ENCODE measurements at regions not wholly inside any gene's neighbourhood (a gene's known extent, or its start where the extent isn't known, plus 50 kb on each side); places are given as distances from the start of the nearest gene placed in this dataset.

- no peak for TF ChIP-seq ZBTB4 (CRISPR knock-in tag; IDR thresholded peaks at IDR 0.05)
- no peak for TF ChIP-seq EP300 (IDR thresholded peaks at IDR 0.05; ENCODE audit: borderline replicate concordance in 1 of 2, control insufficient read depth in 1 of 2, low read depth in 2 of 2, low read length in 2 of 2)
- TF ChIP-seq SPI1 (IDR thresholded peaks at IDR 0.05; ENCODE audit: borderline replicate concordance, insufficient read depth, low read depth, low read length), result no peak
- no peak for TF ChIP-seq KDM1A (IDR thresholded peaks at IDR 0.05; ENCODE audit: borderline replicate concordance)
- TF ChIP-seq TCF12 (IDR thresholded peaks at IDR 0.05; ENCODE audit: low read depth, low read length), result no peak
- TF ChIP-seq POLR2A (IDR thresholded peaks at IDR 0.05; ENCODE audit: low read depth, low read length), result no peak
- no peak for TF ChIP-seq NRF1 (conservative IDR thresholded peaks at IDR 0.05; ENCODE audit: low read depth, low read length)
- TF ChIP-seq TCF3 (IDR thresholded peaks at IDR 0.05; ENCODE audit: borderline replicate concordance, insufficient read depth, low read depth, low read length), result no peak
Measured at GRCh38 chr2:2921011-2921720, 456.5 kb downstream of the EIPR1 start (continued).

DNA sequence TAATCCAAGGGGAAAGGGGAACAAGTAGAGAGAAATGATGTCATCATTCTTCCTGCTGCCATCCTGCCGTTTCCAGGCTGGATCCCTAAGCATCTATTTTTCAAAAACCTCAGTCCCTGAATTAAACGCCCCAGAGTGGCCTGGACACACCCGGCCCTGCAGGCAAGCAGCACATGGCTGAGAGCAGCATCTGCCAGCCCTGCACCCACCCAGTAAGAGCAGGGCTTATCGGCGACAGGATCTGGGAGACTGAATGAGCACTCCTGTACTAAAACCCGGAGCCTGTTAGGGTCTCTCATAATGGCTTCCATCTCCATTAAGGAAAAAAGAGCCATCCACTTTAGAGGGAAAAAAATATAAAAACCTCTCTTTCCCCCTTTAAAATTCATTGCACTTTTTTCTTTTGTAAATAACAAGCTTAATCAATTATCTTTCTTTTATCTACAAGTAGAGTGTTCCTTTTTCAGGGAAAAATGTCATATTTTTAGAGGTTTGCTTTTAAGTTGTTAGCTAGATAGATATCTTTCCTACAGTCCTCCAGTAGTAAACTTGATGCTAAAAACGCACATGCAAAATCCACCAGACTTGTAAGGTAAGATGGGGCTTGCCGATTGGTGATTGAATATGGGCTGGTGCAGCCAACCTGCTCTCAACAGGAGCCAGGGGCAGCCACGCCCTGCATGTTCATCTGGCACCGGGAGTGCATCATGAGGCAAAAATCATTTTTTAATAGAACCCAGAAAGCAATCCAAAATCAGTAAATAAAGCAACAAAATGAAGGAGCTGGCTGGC, 457.8 kb downstream of the EIPR1 start:
- whole genome bisulfite sequencing (ENCODE audit: insufficient coverage, insufficient replicate concordance, low lambda C conversion rate, missing lambda C conversion rate), result 34% methylated on average over 10 of the region's 10 CpGs
- H2AFZ ChIP-seq (ENCODE audit: control insufficient read depth, low read depth, low read length), result no peak overlapping the region
- H4K20me1 ChIP-seq (ENCODE audit: control insufficient read depth, insufficient read depth), result no peaks in the 10 kb centered on the region
- RAD21 ChIA-PET (ENCODE audit: unreplicated experiment), result no interaction called here
- no TSS peak for BruUV-seq (replicated peaks)
- in situ Hi-C loops (cut with MboI), result no loop called here
- H3K27me3 ChIP-seq (replicated peaks in 1 of 2; ENCODE audit: control insufficient read depth in 2 of 2, insufficient read depth in 2 of 2, low read length in 1 of 2), result no peaks in the 10 kb centered on the region
- POLR2A ChIA-PET, result no interaction called here
- H3K9me3 ChIP-seq (replicated peaks; ENCODE audit: control insufficient read depth, insufficient read depth, low read length), result no peaks in the 10 kb centered on the region
- CTCF ChIA-PET, result no interaction called here
- no peak overlapping the region for H3K9ac ChIP-seq (ENCODE audit: control insufficient read depth, insufficient read depth, low read length)
- DNase-seq (ENCODE audit: low read depth, low spot score) (no peak), ATAC-seq (no peak), FAIRE-seq (no peak)
- H3K79me2 ChIP-seq (ENCODE audit: control insufficient read depth, insufficient read depth, low read length), result no peaks in the 10 kb centered on the region
- intact Hi-C loops (cut with micrococcal nuclease; ENCODE audit: unreplicated experiment), result no loop called here
- H3K4me1 ChIP-seq (ENCODE audit: control insufficient read depth, insufficient read depth, low read length), result no peaks in the 10 kb centered on the region
- no peak overlapping the region for H3K27ac ChIP-seq (ENCODE audit: control insufficient read depth, insufficient read depth)
- no peak for TF ChIP-seq NR2C1 (IDR thresholded peaks at IDR 0.05)
- TF ChIP-seq MYC (IDR thresholded peaks at IDR 0.05; ENCODE audit: insufficient read depth, insufficient read length, insufficient replicate concordance, low read length, severe bottlenecking), result no peak
- TF ChIP-seq CHD4 (IDR thresholded peaks at IDR 0.05), result no peak
- TF ChIP-seq IKZF1 (conservative IDR thresholded peaks at IDR 0.05), result no peak
- no peak for TF ChIP-seq SP1 (IDR thresholded peaks at IDR 0.05; ENCODE audit: low read depth, low read length)
- no peak for TF ChIP-seq HDGF (IDR thresholded peaks at IDR 0.05)
- H3K4me2 ChIP-seq (ENCODE audit: control insufficient read depth, insufficient read depth), result no peak overlapping the region
- no peak overlapping the region for H3K4me3 ChIP-seq
- H3K36me3 ChIP-seq (ENCODE audit: control insufficient read depth in 2 of 2, insufficient read depth in 2 of 2, low read length in 1 of 2), result no peaks in the 10 kb centered on the region
- SMC1A ChIA-PET (ENCODE audit: uncharacterized antibody, unreplicated experiment), result no interaction called here

Measured in GM12878 (cell line).